HG03025 (cell line): ENCODE measurements at regions not wholly inside any gene's neighbourhood (a gene's known extent, or its start where the extent isn't known, plus 50 kb on each side); places are given as distances from the start of the nearest gene placed in this dataset.
"Not testable (repeated sequence)": the region's sequence is repeated elsewhere in the genome, so short reads cannot be mapped to it uniquely, and the experiment has no call there.

Source experiments
- ATAC-seq: cut with Tn5 transposase; IDR thresholded peaks from one replicate; pipeline ENCODE4 v1.9.1; 2021; ENCODE audit warnings: mild to moderate bottlenecking, moderate library complexity; ENCODE audit not compliant: unreplicated experiment, low FRiP score

DNA sequence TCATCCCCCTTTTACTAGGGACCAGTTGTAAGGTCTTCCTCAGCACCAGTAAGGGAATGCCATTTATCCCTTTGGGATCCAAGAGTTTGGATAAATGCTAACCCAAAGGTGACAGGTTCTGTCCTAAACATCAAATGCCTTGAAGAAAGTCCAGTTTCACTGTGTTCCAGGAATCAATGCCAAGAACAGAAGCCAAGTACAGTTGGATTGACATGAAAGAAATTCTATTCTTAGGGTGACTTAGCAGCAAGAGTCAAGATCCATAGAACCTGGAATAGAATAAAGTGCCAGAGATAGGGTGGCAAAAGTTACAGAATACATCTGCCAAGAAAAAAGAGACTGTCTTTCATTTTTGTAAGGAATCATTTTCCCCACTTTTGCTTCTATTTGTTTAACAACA lies 94.9 kb upstream of the ADAMTS5 start:
- no peak for ATAC-seq

DNA sequence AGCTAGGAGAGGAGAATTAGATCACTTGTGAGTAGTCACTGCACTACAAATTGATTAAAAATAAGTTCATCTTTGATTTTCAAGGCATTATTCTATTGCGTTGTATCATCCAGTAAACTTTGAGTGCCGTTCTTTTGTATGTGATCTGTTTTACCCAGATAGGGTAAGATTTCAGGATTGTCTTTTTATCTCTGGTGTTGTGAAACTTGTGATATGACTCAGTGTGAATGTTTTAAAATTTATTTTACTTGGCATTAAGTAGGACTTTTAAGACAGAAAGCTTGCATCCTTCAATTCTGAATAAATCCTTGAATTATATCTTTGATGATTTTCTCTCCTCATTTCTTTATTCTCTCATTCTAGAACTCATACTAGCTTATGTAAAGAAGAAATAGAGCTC lies 93.3 kb upstream of the ADAMTS5 start:
- no peak for ATAC-seq

DNA sequence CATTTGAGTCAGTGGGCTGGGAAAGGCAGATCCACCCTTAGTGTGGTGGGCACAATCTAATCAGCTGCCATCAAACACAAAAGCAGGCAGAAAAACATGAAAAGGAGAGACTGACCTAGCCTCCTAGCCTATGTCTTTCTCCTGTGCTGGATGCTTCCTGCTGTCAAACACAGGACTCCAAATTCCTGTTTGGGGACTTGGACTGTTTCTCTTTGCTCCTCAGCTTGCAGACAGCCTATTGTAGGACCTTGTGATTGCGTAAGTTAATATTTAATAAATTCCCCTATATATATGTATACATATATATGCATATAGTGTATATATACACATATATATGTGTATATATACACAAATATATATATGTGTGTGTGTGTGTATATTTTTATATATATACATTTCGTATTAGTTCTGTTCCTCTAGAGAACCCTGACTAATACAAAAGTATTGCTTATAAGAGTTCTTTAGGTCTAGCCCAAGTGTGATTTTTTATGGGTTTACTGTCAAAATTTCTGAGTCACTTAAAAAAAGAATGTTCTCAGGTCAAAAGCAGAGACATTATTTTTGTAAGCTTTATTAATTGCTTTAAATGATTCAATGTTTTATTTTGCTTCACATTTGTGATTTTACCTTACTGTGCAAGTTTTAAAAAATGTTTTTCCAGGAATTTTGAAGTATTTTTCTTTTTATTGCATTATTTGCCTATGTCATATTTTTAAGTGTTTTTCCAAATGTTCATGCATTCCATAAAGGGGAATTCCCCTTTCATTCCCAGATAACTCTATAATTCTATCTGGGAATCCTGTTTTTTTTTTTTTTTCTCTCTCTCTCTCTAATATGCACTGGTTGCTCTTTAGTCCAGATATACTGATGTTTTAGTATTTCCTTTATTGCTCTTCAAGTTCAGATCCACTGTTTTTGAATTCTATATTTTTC lies 92.1 kb upstream of the ADAMTS5 start:
- ATAC-seq = no peak

GRCh38 chr21:27057997-27058396 lies 91.1 kb upstream of the ADAMTS5 start:
- no peak for ATAC-seq

DNA sequence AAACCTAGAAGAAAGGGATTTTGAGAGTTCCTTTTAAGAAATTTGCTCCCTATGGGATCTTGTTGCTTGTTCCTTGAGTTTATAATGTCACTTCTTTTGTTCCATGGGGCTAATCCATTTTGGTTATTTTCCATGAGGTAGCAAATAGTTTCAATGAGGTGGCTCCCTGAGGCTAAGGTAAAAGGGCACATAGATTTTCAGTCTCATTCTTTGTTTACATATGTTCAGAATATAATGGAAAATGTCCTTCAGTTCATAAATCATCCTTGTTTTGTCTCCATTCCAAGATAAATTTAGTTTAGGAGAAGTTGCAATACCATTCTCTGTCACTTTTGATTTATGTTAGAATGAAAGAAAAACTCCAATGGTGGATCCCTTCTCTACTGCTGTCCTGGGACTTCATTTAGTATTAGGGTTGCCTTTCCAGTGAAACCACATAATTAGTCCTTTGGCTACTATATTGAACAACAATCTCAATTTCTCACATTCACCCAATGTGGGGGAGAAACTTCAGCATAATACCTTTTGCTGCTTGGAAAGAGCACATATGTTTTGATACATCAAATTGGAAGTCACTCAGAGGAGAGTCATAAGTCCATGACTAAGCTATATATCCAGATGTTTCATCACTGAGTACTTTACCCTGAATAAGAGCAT lies 80.9 kb upstream of the ADAMTS5 start:
- no peak for ATAC-seq

DNA sequence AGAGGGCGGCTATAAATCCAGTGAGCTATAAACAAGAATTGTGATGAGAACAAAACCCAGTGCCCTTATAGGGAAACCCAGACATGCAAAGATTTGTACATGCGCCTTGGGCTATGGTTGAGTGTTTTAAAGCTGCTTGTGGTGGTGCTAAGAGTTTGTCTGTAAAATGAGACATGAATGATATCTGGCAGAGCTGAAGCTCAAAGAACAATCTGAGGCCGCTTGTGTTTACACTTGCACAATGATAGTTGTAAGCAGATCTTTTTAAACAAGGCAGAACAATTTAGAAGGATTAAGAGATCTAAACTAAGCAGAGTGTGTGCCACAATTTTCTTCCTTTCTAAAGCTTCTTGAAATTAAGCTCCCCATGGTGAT lies 80.4 kb upstream of the ADAMTS5 start:
- ATAC-seq = no peak

GRCh38 chr21:27045281-27045985 lies 78.5 kb upstream of the ADAMTS5 start:
- ATAC-seq = no peak

- ATAC-seq = no peak
Observed at GRCh38 chr21:27043377-27043776, 76.5 kb upstream of the ADAMTS5 start.

DNA sequence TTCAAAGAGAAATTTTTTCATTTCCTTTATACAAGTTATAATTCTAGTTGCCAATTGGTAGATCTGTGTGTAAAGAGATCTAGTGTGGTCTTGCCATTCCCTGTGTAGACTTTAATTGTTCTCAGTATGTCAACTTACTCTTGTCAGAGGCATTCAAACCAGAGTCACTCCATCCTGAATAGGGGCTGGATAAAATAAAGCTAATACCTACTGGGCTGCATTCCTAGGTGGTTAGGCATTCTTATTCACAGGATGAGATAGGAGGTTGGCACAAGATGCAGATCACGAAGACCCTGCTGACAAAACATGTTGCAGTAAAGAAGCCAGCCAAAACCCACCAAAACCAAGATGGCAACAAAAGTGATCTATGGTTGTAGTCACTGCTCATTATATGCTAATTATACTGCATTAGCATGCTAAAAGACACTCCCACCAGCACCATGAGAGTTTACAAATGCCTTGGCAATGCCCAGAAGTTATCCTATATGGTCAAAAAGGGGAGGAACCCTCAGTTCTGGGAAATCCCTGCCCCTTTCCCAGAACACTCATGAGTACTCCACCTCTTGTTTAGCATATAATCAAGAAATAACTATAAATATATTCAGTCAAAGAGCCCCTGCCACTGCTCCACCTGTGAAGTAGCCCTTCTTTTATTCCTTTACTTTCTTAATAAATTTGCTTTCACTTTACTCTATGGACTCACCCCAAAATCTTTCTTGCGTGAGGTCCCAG lies 74.0 kb upstream of the ADAMTS5 start:
- no peak for ATAC-seq

- ATAC-seq = no peak
Observed at GRCh38 chr21:27036736-27037301, 69.9 kb upstream of the ADAMTS5 start.

DNA sequence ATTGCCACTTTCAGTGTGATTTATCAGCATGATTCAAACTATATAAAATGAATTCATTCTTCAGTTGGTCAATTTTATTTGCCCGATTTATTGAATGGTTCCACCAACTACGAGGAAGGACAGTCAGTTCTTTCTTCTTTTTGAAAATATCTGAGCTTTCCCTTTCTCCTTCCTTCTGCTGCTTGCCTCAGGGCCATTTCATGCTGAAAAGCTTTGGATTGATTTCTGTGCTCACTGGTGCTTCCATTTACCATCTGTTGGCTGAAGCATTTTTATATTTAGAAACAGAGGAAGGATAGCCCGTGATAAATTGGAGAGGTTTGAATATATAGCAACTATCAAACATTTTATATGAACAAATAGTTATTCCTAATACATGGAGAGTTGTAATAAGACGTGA lies 68.9 kb upstream of the ADAMTS5 start:
- ATAC-seq = no peak

GRCh38 chr21:27034796-27035195 lies 67.9 kb upstream of the ADAMTS5 start:
- no peak for ATAC-seq

DNA sequence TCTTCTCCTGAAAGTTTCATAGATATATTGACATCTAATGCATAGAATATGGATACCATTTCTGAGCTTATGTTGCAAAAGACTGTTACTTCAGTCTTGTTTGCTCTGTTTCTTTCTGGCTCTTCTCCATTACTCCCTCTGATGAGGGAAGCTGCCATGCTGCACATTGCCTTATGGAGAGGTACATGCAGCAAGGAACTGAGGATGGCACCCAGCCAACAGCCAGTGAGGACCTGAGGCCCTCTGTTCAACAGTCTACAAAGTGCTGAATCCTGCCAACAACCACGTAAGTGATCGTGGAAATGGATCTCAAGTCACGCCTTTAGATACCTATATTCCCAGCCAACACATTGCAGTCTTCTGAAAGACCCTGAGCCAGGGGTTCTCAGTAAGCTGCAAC lies 66.6 kb upstream of the ADAMTS5 start:
- ATAC-seq = no peak

GRCh38 chr21:27026501-27026900 lies 59.6 kb upstream of the ADAMTS5 start:
- ATAC-seq = no peak

- ATAC-seq = not testable (repeated sequence)
Observed at GRCh38 chr21:27025708-27026107, 58.8 kb upstream of the ADAMTS5 start.

DNA sequence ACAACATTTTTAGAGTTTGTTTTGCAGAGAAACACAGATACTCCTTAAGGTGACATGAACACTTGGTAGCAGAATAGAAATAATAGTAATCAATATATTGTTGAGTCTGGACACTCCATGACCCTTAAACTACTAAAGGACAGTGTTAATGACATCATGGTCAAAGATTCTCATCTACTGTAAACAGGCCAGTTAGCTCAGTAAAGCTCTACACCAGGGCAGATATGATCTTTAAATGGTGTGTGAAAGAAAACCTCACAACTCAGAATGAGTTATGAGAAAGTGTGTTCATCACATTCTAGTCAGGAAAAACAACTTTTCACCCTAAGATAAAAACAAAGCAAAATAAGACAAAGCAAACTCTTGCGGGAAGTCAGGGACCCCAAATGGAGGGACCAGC lies 58.1 kb upstream of the ADAMTS5 start:
- no peak for ATAC-seq

DNA sequence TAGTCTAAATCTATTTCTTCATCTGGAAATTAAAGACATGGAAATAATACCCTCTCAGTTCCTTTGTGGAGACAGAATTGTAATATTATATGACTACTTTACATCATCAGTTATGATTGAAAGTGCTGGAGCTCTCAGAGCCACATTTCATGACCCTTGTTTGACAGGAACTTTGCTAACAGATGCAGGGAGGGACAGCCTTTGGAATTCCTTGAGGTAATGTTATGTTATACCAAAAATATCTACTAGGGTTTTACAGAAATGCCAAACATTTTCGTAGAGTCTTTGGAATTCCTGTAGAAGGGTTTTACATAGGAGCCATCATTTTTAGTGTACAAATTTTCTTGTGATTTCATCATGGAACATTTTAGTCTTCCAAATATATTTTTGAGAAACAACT lies 57.4 kb upstream of the ADAMTS5 start:
- ATAC-seq = no peak

DNA sequence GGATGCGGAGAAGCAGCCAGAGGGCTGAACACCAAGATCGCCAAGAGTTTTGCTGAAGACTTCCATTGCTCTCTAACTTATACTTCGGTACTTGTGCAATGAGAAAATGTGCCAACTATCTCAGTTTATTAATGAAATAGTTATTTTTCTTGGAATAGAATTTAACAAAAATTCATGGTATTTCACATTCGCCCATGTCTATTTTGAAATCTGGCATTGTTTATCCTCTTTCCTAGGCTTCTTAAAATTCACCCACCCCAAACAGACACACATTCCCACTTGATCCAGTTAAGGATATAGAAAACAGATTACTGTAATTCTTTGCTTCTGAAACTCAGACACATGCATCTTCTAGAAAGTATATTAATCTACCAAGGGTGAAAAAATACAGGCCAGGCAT lies 56.3 kb upstream of the ADAMTS5 start:
- ATAC-seq = no peak

DNA sequence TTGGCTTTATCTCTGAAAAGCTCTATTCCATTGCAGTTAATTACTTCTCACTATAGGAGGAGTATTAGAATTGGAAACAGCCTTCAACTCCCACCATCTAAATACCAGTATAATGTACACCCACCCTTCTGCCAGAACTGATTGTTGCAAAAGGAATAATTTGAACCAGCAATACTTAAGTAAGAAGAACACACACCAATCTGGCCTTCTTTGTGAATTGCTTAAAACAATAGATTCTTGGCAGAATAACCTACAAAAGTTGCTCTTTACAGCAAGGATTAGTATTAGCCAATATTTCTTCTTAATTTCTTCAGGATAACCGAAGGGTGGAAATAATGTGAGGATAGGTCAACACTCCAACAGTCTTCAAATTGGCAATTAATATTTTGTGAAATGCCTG lies 54.9 kb upstream of the ADAMTS5 start:
- ATAC-seq = no peak

- no peak for ATAC-seq
Observed at GRCh38 chr21:27021046-27021445, 54.2 kb upstream of the ADAMTS5 start.
